GM10248 (cell line): ENCODE measurements at regions not wholly inside any gene's neighbourhood (a gene's known extent, or its start where the extent isn't known, plus 50 kb on each side); places are given as distances from the start of the nearest gene placed in this dataset.
"Not testable (repeated sequence)": the region's sequence is repeated elsewhere in the genome, so short reads cannot be mapped to it uniquely, and the experiment has no call there.

Experiments
- CTCF ChIA-PET: fragments of 300-600 bp; sonication (Branson Sonifier 250); formaldehyde crosslinking; extraction: SDS; loops from one replicate; lab custom pipeline; 2021; ENCODE audit warnings: antibody characterized with exemption; lab: Yijun Ruan, JAX
- POLR2A ChIA-PET: fragments of 350-650 bp; sonication (Branson Sonifier 250); formaldehyde crosslinking; extraction: SDS; loops from one replicate; lab custom pipeline; 2020; ENCODE audit warnings: antibody characterized with exemption; lab: Yijun Ruan, JAX
- DNase-seq: peaks from one replicate; pipeline ENCODE4 v3.0.0; 2012; ENCODE audit errors: extremely low spot score
- TF ChIP-seq, protein P1 (sequence below): IDR thresholded peaks from 2 replicates; pipeline ENCODE4 v1.5.1; 2012; ENCODE audit warnings: mild to moderate bottlenecking, low read depth; ENCODE audit errors: extremely low read depth, missing control alignments, control extremely low read depth

GRCh38 chr2:125259451-125259850 lies 1234.4 kb downstream of the CNTNAP5 start:
- ChIA-PET CTCF (no interaction called here), POLR2A (no interaction called here)
- peak; percentile 14 for DNase-seq
- TF ChIP-seq, protein P1, sequence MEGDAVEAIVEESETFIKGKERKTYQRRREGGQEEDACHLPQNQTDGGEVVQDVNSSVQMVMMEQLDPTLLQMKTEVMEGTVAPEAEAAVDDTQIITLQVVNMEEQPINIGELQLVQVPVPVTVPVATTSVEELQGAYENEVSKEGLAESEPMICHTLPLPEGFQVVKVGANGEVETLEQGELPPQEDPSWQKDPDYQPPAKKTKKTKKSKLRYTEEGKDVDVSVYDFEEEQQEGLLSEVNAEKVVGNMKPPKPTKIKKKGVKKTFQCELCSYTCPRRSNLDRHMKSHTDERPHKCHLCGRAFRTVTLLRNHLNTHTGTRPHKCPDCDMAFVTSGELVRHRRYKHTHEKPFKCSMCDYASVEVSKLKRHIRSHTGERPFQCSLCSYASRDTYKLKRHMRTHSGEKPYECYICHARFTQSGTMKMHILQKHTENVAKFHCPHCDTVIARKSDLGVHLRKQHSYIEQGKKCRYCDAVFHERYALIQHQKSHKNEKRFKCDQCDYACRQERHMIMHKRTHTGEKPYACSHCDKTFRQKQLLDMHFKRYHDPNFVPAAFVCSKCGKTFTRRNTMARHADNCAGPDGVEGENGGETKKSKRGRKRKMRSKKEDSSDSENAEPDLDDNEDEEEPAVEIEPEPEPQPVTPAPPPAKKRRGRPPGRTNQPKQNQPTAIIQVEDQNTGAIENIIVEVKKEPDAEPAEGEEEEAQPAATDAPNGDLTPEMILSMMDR, result no peak

DNA sequence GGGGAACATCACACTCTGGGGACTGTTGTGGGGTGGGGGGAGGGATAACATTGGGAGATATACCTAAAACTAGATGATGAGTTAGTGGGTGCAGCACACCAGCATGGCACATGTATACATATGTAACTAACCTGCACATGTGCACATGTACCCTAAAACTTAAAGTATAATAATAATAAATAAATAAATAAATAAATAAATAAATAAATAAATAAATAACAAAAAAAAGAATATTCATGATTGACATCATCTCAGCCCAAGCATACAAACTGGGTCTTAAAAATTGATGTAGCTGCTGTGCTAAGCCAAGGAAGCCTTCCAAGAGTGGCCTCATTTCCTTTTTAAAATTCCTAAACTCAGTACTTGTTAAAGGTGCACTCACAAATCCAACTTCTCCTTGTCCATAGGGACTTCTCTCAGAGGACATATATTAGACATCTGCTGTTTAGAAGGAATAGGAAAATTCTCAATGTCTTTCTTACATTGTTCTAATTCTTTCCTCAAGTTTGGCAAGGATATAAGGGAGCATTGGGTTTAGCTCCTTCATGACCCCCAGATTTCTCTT lies 1235.4 kb downstream of the CNTNAP5 start:
- CTCF ChIA-PET, result interaction anchor here (0.8 kb wide), 1 partner anchor 14 kb away, joined by 3 read pairs; no protein-coding TSS in a partner anchor
- DNase-seq, POLR2A ChIA-PET: not testable (repeated sequence)

GRCh38 chr2:125264453-125264852 lies 1239.4 kb downstream of the CNTNAP5 start:
- TF ChIP-seq, protein P1, result no peak
- DNase-seq, result no peak
- ChIA-PET CTCF (interaction anchor here (0.9 to 1.5 kb wide), 3 partner anchors 15 to 62 kb away, joined by 3 read pairs; no protein-coding TSS in a partner anchor), POLR2A (no interaction called here)

DNA sequence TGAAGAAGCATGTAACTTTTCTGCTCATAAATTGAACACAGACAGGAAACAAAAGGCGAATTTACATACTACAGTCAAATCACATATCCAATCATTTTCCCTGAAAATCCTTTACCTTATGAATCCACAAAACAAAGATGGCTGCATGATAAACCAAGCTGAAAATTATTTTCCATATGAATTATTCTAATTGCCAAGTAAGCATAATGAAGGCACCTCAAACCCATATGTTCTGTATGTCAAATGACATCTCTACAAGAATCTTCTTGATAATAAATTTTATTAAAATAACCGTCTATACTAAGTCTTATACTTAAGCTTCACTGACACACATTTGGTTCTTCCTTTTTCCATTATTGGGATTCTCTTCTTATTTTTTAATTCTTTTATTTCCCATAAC lies 1242.6 kb downstream of the CNTNAP5 start:
- DNase-seq, result no peak
- TF ChIP-seq, protein P1, result no peak
- ChIA-PET CTCF (no interaction called here), POLR2A (no interaction called here)

GRCh38 chr2:125272651-125273050 lies 1247.6 kb downstream of the CNTNAP5 start:
- CTCF ChIA-PET, result interaction anchor here (1.0 to 2.3 kb wide), 3 partner anchors 10 to 46 kb away, joined by 3 to 10 read pairs (median 3); no protein-coding TSS in a partner anchor
- POLR2A ChIA-PET, result no interaction called here
- TF ChIP-seq, protein P1, result no peak
- no peak for DNase-seq

DNA sequence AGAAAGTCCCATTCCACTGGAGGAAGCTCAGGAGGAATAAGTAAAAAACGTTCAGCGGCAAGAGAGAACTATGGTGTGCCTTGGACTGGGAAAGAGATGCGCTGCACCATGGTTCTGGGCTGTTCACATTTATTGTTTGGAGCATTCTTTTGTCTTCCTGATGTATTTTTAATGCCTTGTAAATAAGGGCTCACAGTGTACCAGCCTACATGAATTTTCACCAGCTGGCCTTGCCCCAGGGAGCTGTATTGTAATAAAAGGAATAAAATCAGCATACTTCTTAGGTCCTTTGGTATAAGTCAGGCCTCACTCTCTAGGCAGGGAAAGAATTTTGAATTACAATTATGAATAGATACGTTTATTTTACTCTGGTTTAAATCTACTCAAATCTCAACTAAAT lies 1249.6 kb downstream of the CNTNAP5 start:
- no peak for DNase-seq
- CTCF ChIA-PET, result interaction anchor here (1.2 kb wide), 1 partner anchor 14 kb away, joined by 3 read pairs; no protein-coding TSS in a partner anchor
- TF ChIP-seq, protein P1, result no peak
- POLR2A ChIA-PET, result no interaction called here

DNA sequence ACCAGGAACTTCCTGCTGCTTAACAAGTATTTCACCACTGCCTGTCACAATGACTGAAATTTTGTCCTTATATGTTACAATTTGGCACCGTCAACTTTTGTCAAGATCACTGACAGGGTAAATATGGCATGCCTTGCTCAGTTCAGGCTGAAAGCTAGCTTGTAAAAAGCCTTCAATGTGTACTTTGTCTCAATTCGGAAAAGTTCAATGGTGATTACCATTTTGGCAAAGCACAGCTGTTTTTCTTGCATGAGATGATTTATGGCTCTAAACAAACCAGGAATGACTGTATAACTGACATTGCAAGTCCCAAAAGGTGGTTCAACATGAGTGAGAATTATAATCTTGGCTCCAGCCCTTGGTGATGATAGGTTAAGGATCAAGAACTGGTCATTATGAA lies 1255.2 kb downstream of the CNTNAP5 start:
- CTCF ChIA-PET, result no interaction called here

More for the DNA sequence above, 1255.2 kb downstream of the CNTNAP5 start:
- TF ChIP-seq, protein P1, result no peak
- POLR2A ChIA-PET, result no interaction called here
- no peak for DNase-seq
